GM04504 (cell line): ENCODE measurements at regions not wholly inside any gene's neighbourhood (a gene's known extent, or its start where the extent isn't known, plus 50 kb on each side); places are given as distances from the start of the nearest gene placed in this dataset.
A peak's percentile ranks its signal among the peaks of the same experiment; 100 is the strongest.

Experiments
- DNase-seq: peaks from one replicate; pipeline ENCODE4 v3.0.0-alpha.2; 2012; ENCODE audit warnings: low read depth

GRCh38 chr10:60664859-60665258 lies 113.4 kb upstream of the CDK1 start:
- no peak for DNase-seq

- no peak for DNase-seq
Observed at GRCh38 chr10:60663850-60664249, 114.4 kb upstream of the CDK1 start.

- DNase-seq, result no peak
Observed at GRCh38 chr10:60662917-60663614, 115.2 kb upstream of the CDK1 start.

GRCh38 chr10:60661637-60662036 lies 116.6 kb upstream of the CDK1 start:
- DNase-seq, result peak; percentile 19

GRCh38 chr10:60660625-60661024 lies 117.7 kb upstream of the CDK1 start:
- no peak for DNase-seq

- no peak for DNase-seq
Observed at GRCh38 chr10:60654813-60655464, 123.3 kb upstream of the CDK1 start.

GRCh38 chr10:60652628-60653027 lies 125.7 kb upstream of the CDK1 start:
- DNase-seq, result no peak

GRCh38 chr10:60650378-60650800 lies 127.9 kb upstream of the CDK1 start:
- no peak for DNase-seq

- no peak for DNase-seq
Observed at GRCh38 chr10:60649485-60650377, 128.5 kb upstream of the CDK1 start.

GRCh38 chr10:60648761-60649160 lies 129.5 kb upstream of the CDK1 start:
- no peak for DNase-seq

- DNase-seq, result peak; percentile 28
Observed at GRCh38 chr10:60646966-60647796, 131.1 kb upstream of the CDK1 start.

GRCh38 chr10:60645980-60646379 lies 132.3 kb upstream of the CDK1 start:
- no peak for DNase-seq

GRCh38 chr10:60644436-60645130 lies 133.7 kb upstream of the CDK1 start:
- no peak for DNase-seq

- DNase-seq, result no peak
Observed at GRCh38 chr10:60643874-60644273, 134.4 kb upstream of the CDK1 start.

- no peak for DNase-seq
Observed at GRCh38 chr10:60629332-60629731, 148.9 kb upstream of the CDK1 start.

GRCh38 chr10:60627778-60628748 lies 150.2 kb upstream of the CDK1 start:
- DNase-seq, result no peak

GRCh38 chr10:60626037-60626436 lies 152.2 kb upstream of the CDK1 start:
- DNase-seq, result no peak

- no peak for DNase-seq
Observed at GRCh38 chr10:60623627-60624026, 154.7 kb upstream of the CDK1 start.

GRCh38 chr10:60621018-60621417 lies 157.3 kb upstream of the CDK1 start:
- no peak for DNase-seq

- DNase-seq, result no peak
Observed at GRCh38 chr10:60618861-60619260, 159.4 kb upstream of the CDK1 start.
